ENCODE measurements at regions not wholly inside any gene's neighbourhood (a gene's known extent, or its start where the extent isn't known, plus 50 kb on each side); places are given as distances from the start of the nearest gene placed in this dataset.

- TF ChIP-seq POLR2A (IDR thresholded peaks at IDR 0.05) (no peak), POLR2AphosphoS5 (IDR thresholded peaks at IDR 0.05) (no peak), EP300 (IDR thresholded peaks at IDR 0.05) (no peak), CTCF (IDR thresholded peaks at IDR 0.05) (no peak)
Observed at GRCh38 chr21:35690436-35690835, 369.9 kb downstream of the SETD4 start.

Data from suprapubic skin (tissue), 4 donors.